Activated CD4-positive, alpha-beta T cell treated with anti-CD3 and anti-CD28 coated beads for 24 hours (primary cell): ENCODE measurements at regions not wholly inside any gene's neighbourhood (a gene's known extent, or its start where the extent isn't known, plus 50 kb on each side); places are given as distances from the start of the nearest gene placed in this dataset.

Experiments used
- DNase-seq, 2 donors: peaks; one replicate each; pipeline ENCODE4 v3.0.0-alpha.2; 2020; ENCODE audit warnings: low read depth in 2 of 2

DNA sequence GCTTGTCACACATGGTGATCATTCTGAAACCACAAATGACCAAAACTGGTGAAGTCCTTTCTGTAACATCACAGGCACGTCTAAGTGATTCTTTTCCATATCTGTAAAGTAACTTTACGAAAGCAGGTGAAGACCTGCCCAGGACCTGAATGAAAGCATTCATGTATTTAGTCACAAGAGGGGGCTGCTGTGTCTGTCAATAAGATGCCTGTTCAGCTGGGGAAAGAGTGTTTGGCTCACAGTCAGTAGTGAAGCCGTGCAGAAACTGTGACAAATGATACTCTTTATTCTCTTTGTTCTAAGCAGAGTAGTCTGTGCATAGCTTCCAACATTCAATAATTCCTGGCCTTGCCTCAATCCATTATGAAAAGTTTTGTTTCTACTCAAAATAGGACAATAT is 373.5 kb upstream of the OR4E1 start:
- no peak for DNase-seq

DNA sequence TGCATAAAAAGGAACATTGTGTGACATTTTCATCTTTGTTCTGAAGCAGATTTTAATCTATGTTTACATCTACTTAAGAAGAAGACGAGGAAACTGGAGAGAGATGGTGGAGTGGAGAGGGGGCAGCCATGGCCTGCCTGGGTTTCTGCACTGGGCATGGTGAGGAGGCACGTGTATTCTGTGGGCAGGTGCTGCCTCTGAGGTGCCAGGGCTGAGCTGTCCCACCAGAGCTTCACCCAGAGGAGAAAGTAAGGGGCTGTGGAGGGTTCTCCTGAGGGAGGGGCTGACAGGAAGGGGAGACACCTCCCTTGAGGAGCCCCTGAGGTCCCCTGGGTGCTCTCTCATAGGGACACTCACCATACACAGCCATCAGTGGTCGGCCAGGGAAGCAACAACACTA is 372.4 kb upstream of the OR4E1 start:
- DNase-seq, result no peak

- no peak for DNase-seq
These were observed 370.6 kb upstream of the OR4E1 start for GRCh38 chr14:22044193-22044592.

GRCh38 chr14:22040781-22041125 is 367.1 kb upstream of the OR4E1 start:
- DNase-seq, result no peak

- DNase-seq, result peak in 1 of 2 donors; percentile 22
These were observed 366.5 kb upstream of the OR4E1 start for GRCh38 chr14:22039938-22040780.

- DNase-seq, result no peak
These were observed 363.1 kb upstream of the OR4E1 start for GRCh38 chr14:22036541-22037239.

DNA sequence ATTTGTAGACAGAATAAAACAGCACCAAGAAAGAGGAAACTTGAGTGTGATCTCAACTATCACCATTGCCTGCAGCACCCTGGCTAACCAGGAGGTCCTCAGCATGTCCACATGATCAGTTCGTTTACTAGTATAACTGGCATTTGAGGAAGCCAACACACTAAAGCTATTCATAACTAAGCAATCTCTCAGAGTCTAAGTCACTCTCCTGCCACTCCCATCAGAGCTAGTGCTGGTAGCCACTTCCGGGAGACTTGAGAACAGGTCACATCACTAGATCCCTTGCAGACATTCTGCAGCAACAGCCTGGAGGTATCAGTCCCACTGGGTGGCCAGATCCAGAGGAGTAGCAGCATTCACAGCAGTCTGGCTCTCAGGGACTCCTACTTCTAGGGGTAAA is 352.9 kb upstream of the OR4E1 start:
- DNase-seq, result no peak

DNA sequence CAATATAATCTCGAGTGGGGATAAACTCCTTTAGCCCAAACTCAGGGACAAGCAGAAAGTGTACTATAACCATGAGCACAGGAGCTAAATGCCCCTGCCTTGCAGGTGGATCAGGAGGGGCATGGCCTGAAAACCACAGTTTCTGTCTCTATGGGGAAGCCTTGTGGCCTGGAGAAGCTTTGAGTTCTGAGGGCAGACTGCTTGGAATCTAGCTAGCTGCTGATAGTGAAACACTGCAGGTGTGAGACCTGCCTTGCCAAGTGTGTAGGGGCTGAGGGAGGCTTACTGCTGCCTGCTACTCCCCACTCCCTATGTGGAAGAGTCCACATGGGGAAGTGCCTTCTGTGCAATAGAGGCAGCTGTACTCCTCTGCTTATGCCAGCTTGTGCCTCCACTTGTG is 352.3 kb upstream of the OR4E1 start:
- no peak for DNase-seq

GRCh38 chr14:22024137-22024536 is 350.5 kb upstream of the OR4E1 start:
- DNase-seq, result no peak

- no peak for DNase-seq
These were observed 345.3 kb upstream of the OR4E1 start for GRCh38 chr14:22018890-22019289.

DNA sequence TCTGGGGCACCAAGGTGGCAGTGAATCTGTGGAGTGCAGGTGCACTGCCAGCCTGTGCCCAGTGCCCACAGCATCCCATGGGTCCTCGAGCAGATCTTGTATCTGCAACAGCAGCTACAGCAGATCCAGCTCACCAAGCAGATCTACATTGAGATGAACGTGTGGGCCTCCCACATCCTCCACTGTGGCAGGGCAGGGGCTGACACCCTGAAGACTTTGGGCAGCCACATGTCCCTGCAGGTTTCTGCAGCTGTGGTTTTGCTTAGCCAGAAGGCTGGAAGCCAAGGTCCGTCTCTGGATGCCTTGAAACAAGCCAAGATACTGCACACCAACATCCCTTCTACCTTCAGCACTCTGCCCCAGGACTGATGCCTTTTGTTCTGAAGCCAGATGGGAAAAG is 338.8 kb upstream of the OR4E1 start:
- DNase-seq, result no peak

GRCh38 chr14:22011253-22011642 is 337.6 kb upstream of the OR4E1 start:
- no peak for DNase-seq

DNA sequence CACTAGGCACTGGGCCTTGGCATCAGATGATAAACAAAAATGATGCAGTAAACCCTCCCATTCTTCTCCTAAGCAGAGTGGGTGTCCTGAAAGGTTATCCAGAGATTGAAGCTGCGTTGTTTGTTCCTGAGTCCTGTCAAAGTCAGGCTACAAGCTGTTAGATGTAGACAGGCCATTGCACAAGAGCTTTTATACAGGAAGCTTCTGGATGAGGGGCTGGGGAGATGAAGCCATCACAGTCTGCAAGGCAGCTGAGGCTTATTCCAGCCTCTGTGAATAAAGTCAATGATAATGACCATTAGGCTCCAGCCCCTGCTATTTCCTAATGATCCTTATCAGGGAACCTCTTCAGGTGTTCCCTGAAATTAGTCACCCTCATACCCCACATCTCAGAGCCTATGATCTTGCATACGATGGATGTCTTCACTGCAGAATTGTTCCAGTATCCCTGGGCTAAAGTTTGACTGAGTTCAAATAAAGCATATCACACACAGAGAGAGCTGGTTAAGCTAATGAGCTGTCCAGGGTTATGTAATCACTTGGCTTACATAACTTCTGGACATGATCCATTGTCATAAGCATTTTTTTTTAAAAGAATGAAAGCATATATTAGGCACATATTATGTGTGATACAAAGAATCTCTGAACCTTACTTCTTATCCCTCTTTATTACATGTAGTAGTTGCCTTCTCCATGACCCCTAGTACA is 337.1 kb upstream of the OR4E1 start:
- DNase-seq, result no peak

DNA sequence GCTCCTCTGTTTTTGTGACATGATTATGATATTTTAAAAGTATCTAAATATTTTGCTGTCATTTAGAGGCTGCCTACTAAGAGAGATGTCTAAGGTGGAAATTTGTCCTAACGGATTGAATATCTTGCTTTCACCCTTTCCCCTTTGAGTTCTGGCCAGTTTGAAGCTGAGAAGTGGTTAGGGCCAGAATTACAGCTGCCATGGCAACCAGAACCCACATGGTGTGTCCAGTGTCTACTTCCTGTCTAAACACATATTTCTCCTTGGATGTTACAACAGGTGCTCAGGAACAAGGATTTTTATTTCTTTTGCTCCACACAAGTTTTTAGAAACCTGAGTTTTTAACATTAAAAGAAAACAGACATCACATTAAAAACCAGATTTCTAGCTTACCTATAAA is 335.1 kb upstream of the OR4E1 start:
- no peak for DNase-seq

- DNase-seq, result no peak
These were observed 334.3 kb upstream of the OR4E1 start for GRCh38 chr14:22007784-22008412.

DNA sequence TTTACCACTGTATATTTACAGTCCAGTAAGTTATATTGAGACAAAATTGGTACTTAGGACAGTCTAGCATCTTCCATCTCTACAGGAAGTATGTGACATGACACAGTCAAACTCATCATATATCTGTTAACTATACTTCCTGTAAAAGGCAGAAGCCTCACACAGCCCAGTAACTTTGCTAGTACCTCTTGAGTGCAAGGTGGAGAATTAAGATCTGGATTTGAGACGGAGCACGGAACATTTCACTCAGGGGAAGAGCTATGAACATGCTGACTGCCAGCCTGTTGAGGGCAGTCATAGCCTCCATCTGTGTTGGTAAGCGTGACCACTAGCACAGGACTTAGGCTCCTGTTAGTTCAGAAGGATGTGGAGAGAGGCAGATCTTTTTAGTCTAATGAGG is 333.7 kb upstream of the OR4E1 start:
- DNase-seq, result no peak

DNA sequence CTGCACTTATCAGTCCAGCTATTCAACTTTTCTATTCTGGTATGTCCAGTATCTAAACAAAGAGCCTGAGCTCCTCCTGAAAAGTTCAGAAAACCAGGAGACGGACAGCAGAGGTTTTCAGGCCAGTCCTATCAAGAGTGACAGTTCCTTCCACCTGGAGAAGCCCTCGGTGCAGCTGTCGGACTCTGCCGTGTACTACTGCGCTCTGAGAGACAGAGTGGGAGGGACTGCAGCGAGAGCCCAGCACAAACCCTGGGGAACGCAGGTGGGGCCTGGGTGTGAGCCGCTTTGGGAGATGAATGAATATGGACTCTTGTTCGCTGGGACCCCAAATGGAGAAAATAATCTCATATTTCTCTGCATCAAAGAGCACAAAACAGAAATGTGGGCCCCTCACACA is 329.8 kb upstream of the OR4E1 start:
- DNase-seq, result no peak

DNA sequence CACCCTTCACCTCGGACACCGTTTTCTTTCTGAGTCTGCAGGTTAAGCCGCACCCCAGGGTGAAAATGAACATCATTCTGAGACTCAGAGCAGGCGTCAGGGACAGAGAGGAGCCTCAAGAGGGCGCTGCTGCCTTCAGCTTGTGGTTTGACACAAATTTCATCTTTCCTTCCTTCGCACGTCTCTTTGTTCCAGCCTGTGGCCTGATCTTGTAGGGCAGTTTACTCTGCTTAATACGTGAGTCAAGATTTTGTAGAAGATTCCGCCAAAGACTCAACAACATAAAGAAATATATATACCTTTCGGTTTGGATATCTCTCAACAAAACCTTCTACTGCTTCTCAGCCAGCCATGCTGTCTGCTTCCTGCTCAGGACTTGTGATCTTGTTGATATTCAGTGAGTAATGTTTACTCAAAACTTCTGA is 329.3 kb upstream of the OR4E1 start:
- peak; percentile 59 to 60 for DNase-seq

GRCh38 chr14:21999402-21999801 is 325.8 kb upstream of the OR4E1 start:
- no peak for DNase-seq

DNA sequence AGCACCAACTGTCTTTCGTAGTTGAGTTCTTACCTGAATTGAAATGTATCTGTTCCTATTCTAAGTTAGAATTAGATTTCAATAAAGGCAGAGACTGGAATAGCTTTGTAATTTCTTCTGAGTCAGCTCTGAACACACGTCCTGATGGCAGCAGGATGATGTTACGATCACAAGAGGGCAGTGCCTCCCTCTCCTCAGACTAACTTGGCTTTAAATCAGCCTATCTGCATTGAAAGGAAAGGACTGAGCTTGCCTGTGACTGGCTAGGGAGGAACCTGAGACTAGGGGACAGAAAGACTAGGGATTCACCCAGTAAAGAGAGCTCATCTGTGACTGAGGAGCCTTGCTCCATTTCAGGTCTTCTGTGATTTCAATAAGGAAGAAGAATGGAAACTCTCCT is 323.7 kb upstream of the OR4E1 start:
- DNase-seq, result no peak

DNA sequence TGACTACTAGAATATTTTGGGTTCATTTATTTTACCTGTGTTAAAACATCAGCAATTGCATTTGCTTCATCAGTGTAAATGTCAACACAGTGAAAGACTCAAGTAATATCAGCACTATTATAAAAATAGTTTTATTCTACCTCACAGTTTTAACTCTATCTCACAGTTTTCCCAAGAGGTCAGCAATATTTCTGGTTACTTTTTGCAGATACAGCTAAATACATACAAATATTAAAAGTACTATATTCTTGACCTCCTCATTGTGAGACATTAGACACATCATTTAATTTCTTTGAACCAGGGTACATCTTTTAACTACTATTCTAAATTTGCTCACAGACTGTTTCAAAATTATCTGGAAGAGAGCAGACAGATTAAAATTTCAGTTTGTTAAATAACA is 321.7 kb upstream of the OR4E1 start:
- DNase-seq, result no peak

DNA sequence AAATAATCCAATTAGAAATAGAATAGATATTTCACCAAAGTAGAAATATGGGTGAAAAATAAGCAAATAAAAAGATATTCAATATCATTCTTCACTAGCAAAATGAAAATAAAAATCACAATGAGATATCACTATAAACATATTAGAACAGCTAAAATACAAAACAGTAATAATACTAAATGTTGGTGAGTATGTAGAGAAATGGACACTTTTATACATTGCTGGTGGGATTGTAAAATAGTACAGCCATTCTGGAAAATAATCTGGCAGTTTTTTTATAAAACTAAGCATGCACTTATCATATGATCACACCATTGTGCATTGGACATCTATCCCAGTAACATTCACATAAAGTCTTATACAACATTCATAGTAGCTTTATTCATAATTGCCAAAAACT is 320.2 kb upstream of the OR4E1 start:
- no peak for DNase-seq
